Large intestine (tissue), 3 donors: ENCODE measurements at regions not wholly inside any gene's neighbourhood (a gene's known extent, or its start where the extent isn't known, plus 50 kb on each side); places are given as distances from the start of the nearest gene placed in this dataset.

Experiments
- DNase-seq, 2 donors: peaks; one replicate each; pipeline versions ENCODE4 v3.0.0 to v3.0.0-alpha.2; 2013
- H3K27ac ChIP-seq: one replicate; pipeline ENCODE4 v1.5.1; 2013; ENCODE audit warnings: low read length
- H3K27me3 ChIP-seq: 2 replicates; pipeline ENCODE4 v1.6.1; 2013; ENCODE audit warnings: low read length; ENCODE audit not compliant: control insufficient read depth, insufficient read depth
- H3K36me3 ChIP-seq: 2 replicates; pipeline ENCODE4 v1.6.1; 2013; ENCODE audit warnings: low read length; ENCODE audit not compliant: control insufficient read depth, insufficient read depth
- H3K4me1 ChIP-seq: one replicate; pipeline ENCODE4 v1.6.1; 2013; ENCODE audit warnings: low read length; ENCODE audit not compliant: control insufficient read depth, insufficient read depth
- H3K4me3 ChIP-seq: one replicate; pipeline ENCODE4 v1.5.1; 2013; ENCODE audit warnings: low read length
- H3K9me3 ChIP-seq: one replicate; pipeline ENCODE4 v1.6.1; 2013; ENCODE audit warnings: mild to moderate bottlenecking, low read depth, low read length, moderate library complexity; ENCODE audit not compliant: control insufficient read depth
- WGBS: methylation state at CpG from one replicate; pipeline ENCODE4 v1.1.5; 2013; ENCODE audit warnings: low lambda C conversion rate; ENCODE audit not compliant: insufficient coverage; 5-methylcytosine and 5-hydroxymethylcytosine counted together

GRCh38 chr13:46961719-46962118 is 64.9 kb upstream of the HTR2A start:
- Histone ChIP-seq H3K27ac (no peak overlapping the region), H3K36me3 (no peaks in the 10 kb centered on the region), H3K4me1 (no peaks in the 10 kb centered on the region), H3K9me3 (no peaks in the 10 kb centered on the region), H3K27me3 (no peaks in the 10 kb centered on the region), H3K4me3 (no peak overlapping the region)
- DNase-seq: no peak
- no CpG with 5 or more reads among the region's 2 CpGs for WGBS

- no peak overlapping the region for H3K27ac ChIP-seq
- WGBS: no CpG with 5 or more reads among the region's 2 CpGs
- no peaks in the 10 kb centered on the region for H3K4me1 ChIP-seq
Measured at GRCh38 chr13:46953941-46954340, 57.1 kb upstream of the HTR2A start.

GRCh38 chr13:46953331-46953730 is 56.5 kb upstream of the HTR2A start:
- WGBS: 90% methylated on average over 1 of the region's 3 CpGs
- H3K9me3 ChIP-seq: no peaks in the 10 kb centered on the region
- no peak overlapping the region for H3K4me3 ChIP-seq
- H3K4me1 ChIP-seq: no peaks in the 10 kb centered on the region
- no peaks in the 10 kb centered on the region for H3K27me3 ChIP-seq
- DNase-seq: no peak
- no peak overlapping the region for H3K27ac ChIP-seq
- H3K36me3 ChIP-seq: no peaks in the 10 kb centered on the region

More at GRCh38 chr13:46953941-46954340, 57.1 kb upstream of the HTR2A start:
- no peaks in the 10 kb centered on the region for H3K9me3 ChIP-seq
- no peak overlapping the region for H3K4me3 ChIP-seq
- no peak for DNase-seq
- H3K36me3 ChIP-seq: no peaks in the 10 kb centered on the region
- no peaks in the 10 kb centered on the region for H3K27me3 ChIP-seq

GRCh38 chr13:46951516-46951915 is 54.7 kb upstream of the HTR2A start:
- Histone ChIP-seq H3K9me3 (no peaks in the 10 kb centered on the region), H3K4me1 (no peaks in the 10 kb centered on the region), H3K27me3 (no peaks in the 10 kb centered on the region), H3K4me3 (no peak overlapping the region), H3K27ac (no peak overlapping the region), H3K36me3 (no peaks in the 10 kb centered on the region)
- DNase-seq: no peak
- WGBS: 89% methylated on average over 1 of the region's 6 CpGs

DNA sequence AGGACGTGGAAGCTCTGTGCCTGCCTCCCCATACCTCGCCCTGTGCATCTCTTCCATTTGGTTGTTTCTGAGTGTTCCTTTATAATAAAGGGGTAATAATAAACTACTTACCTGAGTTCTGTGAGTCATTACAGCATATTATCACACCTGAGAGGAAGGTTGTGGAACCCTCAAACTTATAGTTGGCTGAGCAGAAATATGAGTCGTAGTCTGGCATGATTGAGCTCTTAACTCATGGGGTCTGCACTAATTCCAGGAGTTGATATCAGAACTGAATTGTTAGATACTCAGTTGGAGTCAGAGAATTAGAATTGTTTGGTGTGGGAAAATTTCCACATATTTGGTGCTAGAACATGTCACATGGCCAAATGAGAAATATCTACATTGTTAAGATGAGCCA is 52.4 kb upstream of the HTR2A start:
- no CpG with 5 or more reads among the region's 3 CpGs for WGBS
- H3K4me1 ChIP-seq: no peaks in the 10 kb centered on the region
- H3K9me3 ChIP-seq: no peaks in the 10 kb centered on the region
- no peaks in the 10 kb centered on the region for H3K36me3 ChIP-seq
- no peaks in the 10 kb centered on the region for H3K27me3 ChIP-seq
- no peak for DNase-seq
- no peak overlapping the region for H3K27ac ChIP-seq
- no peak overlapping the region for H3K4me3 ChIP-seq

- H3K4me1 ChIP-seq: no peaks in the 10 kb centered on the region
- H3K9me3 ChIP-seq: no peaks in the 10 kb centered on the region
- H3K36me3 ChIP-seq: no peaks in the 10 kb centered on the region
- DNase-seq: no peak
- H3K27ac ChIP-seq: no peak overlapping the region
- 80% methylated on average over 1 of the region's 4 CpGs for WGBS
- no peaks in the 10 kb centered on the region for H3K27me3 ChIP-seq
- no peak overlapping the region for H3K4me3 ChIP-seq
Measured at GRCh38 chr13:46948338-46948737, 51.5 kb upstream of the HTR2A start.

- no peak for DNase-seq
- no peak overlapping the region for H3K4me3 ChIP-seq
- H3K4me1 ChIP-seq: no peaks in the 10 kb centered on the region
- H3K27me3 ChIP-seq: no peaks in the 10 kb centered on the region
- no peaks in the 10 kb centered on the region for H3K9me3 ChIP-seq
- 100% methylated on average over 2 of the region's 4 CpGs for WGBS
- no peak overlapping the region for H3K27ac ChIP-seq
- H3K36me3 ChIP-seq: no peaks in the 10 kb centered on the region
Measured at GRCh38 chr13:46947425-46948191, 50.8 kb upstream of the HTR2A start.
